ENCODE measurements at regions not wholly inside any gene's neighbourhood (a gene's known extent, or its start where the extent isn't known, plus 50 kb on each side); places are given as distances from the start of the nearest gene placed in this dataset.

DNA sequence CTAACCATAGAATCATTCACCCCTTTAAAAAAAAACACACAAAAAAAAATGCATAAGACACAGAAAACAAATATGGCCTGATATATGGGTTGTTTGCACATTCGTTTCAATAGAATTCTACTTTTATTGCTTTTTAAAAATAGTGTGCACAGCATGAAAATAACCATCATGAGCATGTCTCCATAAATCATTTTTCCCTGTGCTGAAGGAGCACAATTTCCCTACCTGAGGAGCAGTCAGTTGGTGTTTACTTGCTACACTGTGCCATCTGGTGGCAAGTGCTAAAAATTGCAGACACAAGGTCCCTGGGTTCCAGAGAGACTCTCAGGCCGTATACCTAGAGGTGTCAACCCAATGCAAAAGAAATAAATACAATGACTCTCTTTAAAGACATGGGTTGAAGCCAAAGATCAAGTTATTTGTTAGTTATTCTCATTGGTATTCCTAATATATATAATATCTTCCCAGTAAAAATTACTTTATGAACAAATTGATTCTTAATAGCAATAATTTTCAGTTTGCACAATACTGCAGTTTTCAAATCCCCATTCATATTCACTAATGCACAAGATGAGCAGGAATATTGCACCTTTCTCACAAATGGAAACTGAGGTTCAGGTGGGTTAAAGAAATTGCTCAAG lies 551.4 kb downstream of the IQCM start (continued):
- TF ChIP-seq TCF12 (IDR thresholded peaks at IDR 0.05; ENCODE audit: low read depth, low read length) (no peak), ZNF274 (IDR thresholded peaks at IDR 0.05; ENCODE audit: borderline replicate concordance, extremely low read depth, low read length) (no peak), SP2 (IDR thresholded peaks at IDR 0.05; ENCODE audit: low read length) (no peak)

Data from H1 (cell line).